Neural progenitor cell (in vitro differentiated cells): ENCODE measurements at regions not wholly inside any gene's neighbourhood (a gene's known extent, or its start where the extent isn't known, plus 50 kb on each side); places are given as distances from the start of the nearest gene placed in this dataset.
"Not testable (repeated sequence)": the region's sequence is repeated elsewhere in the genome, so short reads cannot be mapped to it uniquely, and the experiment has no call there.

Experiments used
- DNase-seq: peaks from one replicate; pipeline ENCODE4 v3.0.0-alpha.2; 2016; ENCODE audit warnings: low spot score
- H2AFZ ChIP-seq: fragments of 200-600 bp; sonication (generic); replicated peaks from 2 replicates; pipeline ENCODE4 v1.6.1; 2016; ENCODE audit warnings: antibody characterized with exemption
- H3F3A ChIP-seq: fragments of 200-600 bp; sonication (generic); 2 replicates; pipeline ENCODE4 v1.6.1; 2016; ENCODE audit warnings: antibody characterized with exemption, low read depth
- H3K27ac ChIP-seq: fragments of 200-600 bp; sonication (generic); 2 replicates; pipeline ENCODE4 v1.5.1; 2016; ENCODE audit warnings: mild to moderate bottlenecking
- H3K27me3 ChIP-seq: fragments of 200-600 bp; sonication (generic); 2 replicates; pipeline ENCODE4 v1.6.1; 2016; ENCODE audit warnings: mild to moderate bottlenecking, moderate library complexity
- H3K36me3 ChIP-seq: fragments of 200-600 bp; sonication (generic); 2 replicates; pipeline ENCODE4 v1.5.1; 2016
- H3K4me1 ChIP-seq: fragments of 200-600 bp; sonication (generic); 2 replicates; pipeline ENCODE4 v1.6.1; 2016; ENCODE audit warnings: mixed run types
- H3K4me2 ChIP-seq: fragments of 200-600 bp; sonication (generic); 2 replicates; pipeline ENCODE4 v1.6.1; 2016
- H3K4me3 ChIP-seq: fragments of 200-600 bp; sonication (generic); 2 replicates; pipeline ENCODE4 v1.5.1; 2016
- H3K79me2 ChIP-seq: fragments of 200-600 bp; sonication (generic); 2 replicates; pipeline ENCODE4 v1.6.1; 2016; ENCODE audit warnings: low read depth
- H3K9ac ChIP-seq: fragments of 200-600 bp; sonication (generic); 2 replicates; pipeline ENCODE4 v1.6.1; 2016
- H3K9me3 ChIP-seq: fragments of 200-600 bp; sonication (generic); 2 replicates; pipeline ENCODE4 v1.5.1; 2016; ENCODE audit warnings: low read depth
- H4K20me1 ChIP-seq: fragments of 200-600 bp; sonication (generic); 2 replicates; pipeline ENCODE4 v1.6.1; 2016; ENCODE audit warnings: low read depth
- H3K27ac Mint-ChIP-seq: 3 replicates; pipeline ENCODE4 v1.8.0; 2021; ENCODE audit warnings: mixed read lengths
- H3K27me3 Mint-ChIP-seq: 2 replicates; pipeline ENCODE4 v1.8.0; 2022; ENCODE audit warnings: low read depth, mild to moderate bottlenecking, inconsistent platforms, moderate library complexity, mixed read lengths; ENCODE audit not compliant: insufficient read depth
- H3K36me3 Mint-ChIP-seq: 3 replicates; pipeline ENCODE4 v1.8.0; 2021; ENCODE audit warnings: mixed read lengths
- H3K4me1 Mint-ChIP-seq: 3 replicates; pipeline ENCODE4 v1.8.0; 2021; ENCODE audit warnings: mixed read lengths
- H3K4me3 Mint-ChIP-seq: 3 replicates; pipeline ENCODE4 v1.8.0; 2021; ENCODE audit warnings: mild to moderate bottlenecking, moderate library complexity, mixed read lengths
- H3K9me3 Mint-ChIP-seq: 3 replicates; pipeline ENCODE4 v1.8.0; 2020; ENCODE audit warnings: mixed read lengths
- EZH2 ChIP-seq: fragments of 200-600 bp; sonication (generic); IDR thresholded peaks from 2 replicates; pipeline ENCODE4 v1.6.1; 2017; ENCODE audit warnings: antibody characterized with exemption, mild to moderate bottlenecking, moderate library complexity
- EZH2phosphoT487 ChIP-seq: fragments of 200-600 bp; sonication (generic); IDR thresholded peaks from 2 replicates; pipeline ENCODE4 v1.6.1; 2017; ENCODE audit warnings: antibody characterized with exemption
- TF ChIP-seq, protein P1 (sequence below): fragments of 200-600 bp; sonication (generic); IDR thresholded peaks from 2 replicates; pipeline ENCODE4 v1.5.1; 2017; ENCODE audit warnings: antibody characterized with exemption, mild to moderate bottlenecking

DNA sequence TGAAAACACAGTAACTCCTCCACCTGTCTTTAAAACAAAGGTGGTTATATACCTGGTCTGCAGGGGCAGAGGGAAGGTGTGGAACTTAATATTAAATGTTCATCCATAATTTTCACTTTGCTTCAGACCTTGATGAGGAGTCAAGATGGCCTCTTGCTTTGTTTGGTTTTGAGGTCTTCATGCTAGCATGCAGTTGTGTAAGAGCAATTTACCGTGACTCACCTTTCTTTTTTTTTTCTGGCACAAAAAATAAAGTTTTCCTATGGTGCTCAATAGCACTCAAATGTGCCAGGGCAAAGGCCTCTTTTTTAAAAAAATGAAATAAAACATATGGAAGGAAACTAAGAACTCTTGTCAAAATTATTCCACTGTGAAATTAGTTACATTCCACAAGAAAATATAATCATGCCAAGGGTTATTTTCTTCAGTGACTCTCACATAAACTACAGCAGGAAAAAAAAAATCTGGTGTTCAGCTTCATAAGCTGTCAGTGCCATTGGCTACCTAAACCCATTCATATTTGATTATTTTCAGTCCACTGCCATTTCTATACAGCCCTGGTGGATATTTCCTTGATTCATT lies 128.2 kb downstream of the SLC7A11 start:
- Histone ChIP-seq H3K9ac (no peak overlapping the region), H3K36me3 (no peaks in the 10 kb centered on the region), H3K4me3 (no peak overlapping the region), H3K79me2 (no peaks in the 10 kb centered on the region), H2AFZ (no peak overlapping the region), H3K4me1 (peaks cover 23% of the 10 kb centered on the region), H3K9me3 (no peaks in the 10 kb centered on the region), H3K27ac (no peak overlapping the region), H3K27me3 (no peaks in the 10 kb centered on the region), H3K4me2 (no peak overlapping the region), H3F3A (peaks cover 15% of the 10 kb centered on the region), H4K20me1 (no peaks in the 10 kb centered on the region)
- TF ChIP-seq EZH2phosphoT487 (no peak), EZH2 (no peak)
- TF ChIP-seq, protein P1, sequence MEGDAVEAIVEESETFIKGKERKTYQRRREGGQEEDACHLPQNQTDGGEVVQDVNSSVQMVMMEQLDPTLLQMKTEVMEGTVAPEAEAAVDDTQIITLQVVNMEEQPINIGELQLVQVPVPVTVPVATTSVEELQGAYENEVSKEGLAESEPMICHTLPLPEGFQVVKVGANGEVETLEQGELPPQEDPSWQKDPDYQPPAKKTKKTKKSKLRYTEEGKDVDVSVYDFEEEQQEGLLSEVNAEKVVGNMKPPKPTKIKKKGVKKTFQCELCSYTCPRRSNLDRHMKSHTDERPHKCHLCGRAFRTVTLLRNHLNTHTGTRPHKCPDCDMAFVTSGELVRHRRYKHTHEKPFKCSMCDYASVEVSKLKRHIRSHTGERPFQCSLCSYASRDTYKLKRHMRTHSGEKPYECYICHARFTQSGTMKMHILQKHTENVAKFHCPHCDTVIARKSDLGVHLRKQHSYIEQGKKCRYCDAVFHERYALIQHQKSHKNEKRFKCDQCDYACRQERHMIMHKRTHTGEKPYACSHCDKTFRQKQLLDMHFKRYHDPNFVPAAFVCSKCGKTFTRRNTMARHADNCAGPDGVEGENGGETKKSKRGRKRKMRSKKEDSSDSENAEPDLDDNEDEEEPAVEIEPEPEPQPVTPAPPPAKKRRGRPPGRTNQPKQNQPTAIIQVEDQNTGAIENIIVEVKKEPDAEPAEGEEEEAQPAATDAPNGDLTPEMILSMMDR, result no peak
- no peaks in the 10 kb centered on the region for H3K4me1 Mint-ChIP-seq
- no peaks in the 10 kb centered on the region for H3K27me3 Mint-ChIP-seq
- no peak overlapping the region for H3K27ac Mint-ChIP-seq
- no peaks in the 10 kb centered on the region for H3K36me3 Mint-ChIP-seq
- no peak overlapping the region for H3K4me3 Mint-ChIP-seq
- H3K9me3 Mint-ChIP-seq, result peaks cover 6% of the 10 kb centered on the region
- no peak for DNase-seq

DNA sequence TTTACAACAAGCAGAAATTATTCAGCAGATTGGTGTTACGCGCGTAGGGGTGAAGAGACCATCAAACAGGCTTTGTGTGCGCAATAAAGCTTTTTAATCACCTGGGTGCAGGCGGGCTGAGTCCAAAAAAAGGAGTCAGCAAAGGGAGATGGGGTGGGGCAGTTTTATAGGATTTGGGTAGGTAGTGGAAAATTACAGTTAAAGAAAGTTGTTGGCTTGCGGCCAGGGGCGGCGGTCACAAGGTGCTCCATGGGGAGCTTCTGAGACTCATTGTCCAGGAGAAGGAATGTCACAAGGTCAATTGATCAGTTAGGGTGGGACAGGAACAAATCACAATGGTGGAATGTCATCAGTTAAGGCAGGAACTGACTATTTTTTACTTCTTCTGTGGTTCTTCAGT lies 129.3 kb downstream of the SLC7A11 start:
- H3K27me3 ChIP-seq, H3K9ac ChIP-seq, H3K36me3 ChIP-seq, H3K27ac ChIP-seq, H3K4me3 ChIP-seq, H3K27me3 Mint-ChIP-seq, H3K4me3 Mint-ChIP-seq, H3K9me3 ChIP-seq, H3K79me2 ChIP-seq, H3K36me3 Mint-ChIP-seq, H3K27ac Mint-ChIP-seq, H2AFZ ChIP-seq, H3K4me1 Mint-ChIP-seq, H4K20me1 ChIP-seq, H3K4me2 ChIP-seq, H3K9me3 Mint-ChIP-seq: not testable (repeated sequence)
- Histone ChIP-seq H3K4me1 (peaks cover 23% of the 10 kb centered on the region), H3F3A (peaks cover 15% of the 10 kb centered on the region)
- peak; percentile 19 for DNase-seq

DNA sequence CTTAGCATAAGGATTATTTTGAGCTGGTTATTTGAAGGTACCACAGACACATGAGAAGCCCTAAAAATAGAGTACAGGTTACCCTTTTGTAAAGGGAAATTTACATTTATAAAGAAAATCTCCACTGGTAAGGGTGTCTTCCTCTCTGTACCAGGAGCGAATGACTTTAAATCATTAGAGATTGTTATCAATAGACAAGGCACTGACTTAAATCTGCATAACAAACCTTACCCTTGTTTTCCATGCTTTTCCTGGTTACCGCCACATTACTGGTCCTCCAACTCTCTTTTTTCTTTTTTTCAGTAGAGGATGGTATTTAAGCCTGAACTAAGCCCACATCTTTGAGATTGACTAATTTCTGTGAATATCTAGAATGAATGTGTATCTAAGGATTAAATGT lies 129.8 kb downstream of the SLC7A11 start:
- Mint-ChIP-seq H3K4me1 (no peaks in the 10 kb centered on the region), H3K9me3 (peaks cover 6% of the 10 kb centered on the region), H3K4me3 (no peak overlapping the region), H3K36me3 (no peaks in the 10 kb centered on the region), H3K27me3 (no peaks in the 10 kb centered on the region), H3K27ac (no peak overlapping the region)
- Histone ChIP-seq H3K4me3 (no peak overlapping the region), H3K9me3 (no peaks in the 10 kb centered on the region), H3K79me2 (no peaks in the 10 kb centered on the region), H3K27me3 (no peaks in the 10 kb centered on the region), H2AFZ (no peak overlapping the region), H4K20me1 (no peaks in the 10 kb centered on the region), H3K4me2 (no peak overlapping the region), H3K9ac (no peak overlapping the region), H3K4me1 (peaks cover 23% of the 10 kb centered on the region), H3K27ac (no peak overlapping the region), H3K36me3 (no peaks in the 10 kb centered on the region), H3F3A (peaks cover 15% of the 10 kb centered on the region)
- TF ChIP-seq, protein P1, result no peak
- TF ChIP-seq EZH2, result no peak
- no peak for TF ChIP-seq EZH2phosphoT487
- DNase-seq, result no peak

DNA sequence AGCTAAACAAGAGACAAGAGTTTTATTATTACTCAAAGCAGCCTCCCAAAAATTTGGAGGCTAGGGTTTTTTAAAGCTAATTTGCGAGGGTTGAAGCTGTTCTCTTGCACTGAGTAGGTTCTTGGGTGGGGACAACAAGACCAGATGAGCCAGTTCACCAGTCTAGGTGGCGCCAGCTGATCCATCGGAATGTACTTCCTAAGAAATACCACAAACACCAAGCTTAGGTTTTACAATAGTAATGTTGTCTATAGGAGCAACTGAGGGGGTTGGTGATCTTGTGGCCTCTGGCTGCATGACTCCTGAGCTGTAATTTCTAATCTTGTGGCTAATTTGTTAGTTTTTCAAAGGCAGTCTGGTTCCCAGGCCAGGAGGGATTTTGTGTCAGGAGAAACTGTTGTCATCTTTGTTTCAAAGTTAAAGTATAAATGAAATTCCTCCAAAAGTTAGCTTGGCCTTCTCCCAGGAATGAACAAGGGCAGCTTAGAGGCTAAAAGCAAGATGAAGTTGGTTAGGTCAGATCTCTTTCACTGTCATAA lies 130.6 kb downstream of the SLC7A11 start:
- H2AFZ ChIP-seq, result peak overlapping the region; percentile 48
- no peak overlapping the region for H3K27ac ChIP-seq
- no peaks in the 10 kb centered on the region for H3K27me3 ChIP-seq
- Mint-ChIP-seq H3K27ac (no peak overlapping the region), H3K27me3 (no peaks in the 10 kb centered on the region), H3K36me3 (no peaks in the 10 kb centered on the region), H3K9me3 (peaks cover 6% of the 10 kb centered on the region), H3K4me1 (no peaks in the 10 kb centered on the region), H3K4me3 (no peak overlapping the region)
- H3K9ac ChIP-seq, result no peak overlapping the region
- DNase-seq, result peak; percentile 34
- TF ChIP-seq EZH2phosphoT487 (no peak), EZH2 (no peak)
- TF ChIP-seq, protein P1, result no peak
- H4K20me1 ChIP-seq, result no peaks in the 10 kb centered on the region
- no peaks in the 10 kb centered on the region for H3K79me2 ChIP-seq
- H3K36me3 ChIP-seq, result no peaks in the 10 kb centered on the region
- H3K4me3 ChIP-seq, result no peak overlapping the region
- H3K4me2 ChIP-seq, result no peak overlapping the region
- no peaks in the 10 kb centered on the region for H3K9me3 ChIP-seq
- H3K4me1 ChIP-seq, result peaks cover 23% of the 10 kb centered on the region
- peaks cover 15% of the 10 kb centered on the region for H3F3A ChIP-seq
